T-helper 1 cell treated with Interleukin-12 subunit alpha and Interleukin-12 subunit beta and Interleukin-4 antibody, amounts not matched to agents 30 μg/mL and 1 μg/mL, for 36 hours (primary cell): ENCODE measurements at regions not wholly inside any gene's neighbourhood (a gene's known extent, or its start where the extent isn't known, plus 50 kb on each side); places are given as distances from the start of the nearest gene placed in this dataset.

ENCODE experiments used
- H3K27ac Mint-ChIP-seq: one replicate; pipeline ENCODE4 v1.8.0; 2021; ENCODE audit warnings: mild to moderate bottlenecking, mixed read lengths
- H3K27me3 Mint-ChIP-seq: one replicate; pipeline ENCODE4 v1.8.0; 2021; ENCODE audit warnings: low read depth, mixed read lengths
- H3K36me3 Mint-ChIP-seq: one replicate; pipeline ENCODE4 v1.8.0; 2021; ENCODE audit warnings: low read depth, mixed read lengths
- H3K4me1 Mint-ChIP-seq: one replicate; pipeline ENCODE4 v1.8.0; 2021; ENCODE audit warnings: low read depth, mixed read lengths
- H3K4me3 Mint-ChIP-seq: one replicate; pipeline ENCODE4 v1.8.0; 2021; ENCODE audit warnings: mild to moderate bottlenecking, moderate library complexity, mixed read lengths
- H3K9me3 Mint-ChIP-seq: one replicate; pipeline ENCODE4 v1.8.0; 2021; ENCODE audit warnings: mixed read lengths

DNA sequence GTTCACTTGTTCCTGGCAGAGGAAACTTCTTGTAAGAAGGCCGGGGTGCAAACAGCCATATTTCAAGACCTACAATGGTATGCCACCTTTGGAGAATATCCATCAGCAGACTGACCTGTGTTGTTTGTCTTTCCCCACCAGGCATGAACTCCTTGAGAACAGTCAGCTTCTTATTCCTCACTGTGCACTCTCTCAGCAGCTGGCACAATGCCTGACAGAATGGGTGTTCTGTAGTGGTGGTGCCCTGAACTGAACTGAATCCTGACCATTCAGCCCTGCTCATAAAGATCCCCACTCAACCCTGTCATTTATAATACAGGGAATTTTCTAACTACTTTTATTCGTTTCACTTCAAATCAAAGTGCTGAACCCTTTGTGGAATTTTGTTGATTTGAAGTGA lies 206.9 kb downstream of the COX7C start:
- H3K27ac Mint-ChIP-seq = no peak overlapping the region
- H3K36me3 Mint-ChIP-seq = no peaks in the 10 kb centered on the region
- H3K4me1 Mint-ChIP-seq = no peaks in the 10 kb centered on the region
- H3K27me3 Mint-ChIP-seq = no peaks in the 10 kb centered on the region
- H3K4me3 Mint-ChIP-seq = no peak overlapping the region
- no peaks in the 10 kb centered on the region for H3K9me3 Mint-ChIP-seq

- H3K27me3 Mint-ChIP-seq = no peaks in the 10 kb centered on the region
- H3K36me3 Mint-ChIP-seq = no peaks in the 10 kb centered on the region
- no peak overlapping the region for H3K27ac Mint-ChIP-seq
- H3K4me3 Mint-ChIP-seq = no peak overlapping the region
- no peaks in the 10 kb centered on the region for H3K9me3 Mint-ChIP-seq
- peaks cover 1% of the 10 kb centered on the region for H3K4me1 Mint-ChIP-seq
These were observed 213.4 kb downstream of the COX7C start for GRCh38 chr5:86831128-86831527.

DNA sequence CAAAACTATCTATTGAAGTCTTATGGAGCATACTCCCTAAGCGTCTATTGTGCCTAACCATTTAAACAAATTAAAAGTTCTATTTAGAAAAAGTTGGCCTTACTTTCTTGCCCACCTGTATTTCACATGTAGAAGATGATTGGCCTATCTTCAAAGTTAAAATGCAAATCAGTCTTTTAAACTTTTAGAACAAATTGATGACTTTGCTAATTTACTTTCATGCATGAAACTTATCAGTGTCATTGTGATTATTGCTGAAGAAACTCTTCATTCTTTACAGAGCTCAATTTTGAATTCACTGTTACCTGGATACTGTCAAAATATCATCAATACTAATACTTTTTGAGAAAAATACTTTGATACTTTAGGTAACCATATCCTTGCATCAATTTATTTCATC lies 216.1 kb downstream of the COX7C start:
- Mint-ChIP-seq H3K36me3 (no peaks in the 10 kb centered on the region), H3K4me3 (no peak overlapping the region), H3K27ac (no peak overlapping the region), H3K9me3 (no peaks in the 10 kb centered on the region), H3K4me1 (peaks cover 1% of the 10 kb centered on the region), H3K27me3 (no peaks in the 10 kb centered on the region)

- no peaks in the 10 kb centered on the region for H3K36me3 Mint-ChIP-seq
- H3K9me3 Mint-ChIP-seq = no peaks in the 10 kb centered on the region
- no peaks in the 10 kb centered on the region for H3K4me1 Mint-ChIP-seq
- H3K27ac Mint-ChIP-seq = no peak overlapping the region
- no peaks in the 10 kb centered on the region for H3K27me3 Mint-ChIP-seq
- H3K4me3 Mint-ChIP-seq = no peak overlapping the region
These were observed 219.9 kb downstream of the COX7C start for GRCh38 chr5:86837610-86838009.

- no peaks in the 10 kb centered on the region for H3K27me3 Mint-ChIP-seq
- H3K4me1 Mint-ChIP-seq = no peaks in the 10 kb centered on the region
- H3K9me3 Mint-ChIP-seq = no peaks in the 10 kb centered on the region
- no peak overlapping the region for H3K27ac Mint-ChIP-seq
- H3K4me3 Mint-ChIP-seq = no peak overlapping the region
- no peaks in the 10 kb centered on the region for H3K36me3 Mint-ChIP-seq
These were observed 220.3 kb downstream of the COX7C start for GRCh38 chr5:86838083-86838482.

GRCh38 chr5:86841000-86841644 lies 223.4 kb downstream of the COX7C start:
- Mint-ChIP-seq H3K9me3 (no peaks in the 10 kb centered on the region), H3K27ac (no peak overlapping the region), H3K4me3 (no peak overlapping the region), H3K27me3 (no peaks in the 10 kb centered on the region), H3K36me3 (no peaks in the 10 kb centered on the region), H3K4me1 (no peaks in the 10 kb centered on the region)

DNA sequence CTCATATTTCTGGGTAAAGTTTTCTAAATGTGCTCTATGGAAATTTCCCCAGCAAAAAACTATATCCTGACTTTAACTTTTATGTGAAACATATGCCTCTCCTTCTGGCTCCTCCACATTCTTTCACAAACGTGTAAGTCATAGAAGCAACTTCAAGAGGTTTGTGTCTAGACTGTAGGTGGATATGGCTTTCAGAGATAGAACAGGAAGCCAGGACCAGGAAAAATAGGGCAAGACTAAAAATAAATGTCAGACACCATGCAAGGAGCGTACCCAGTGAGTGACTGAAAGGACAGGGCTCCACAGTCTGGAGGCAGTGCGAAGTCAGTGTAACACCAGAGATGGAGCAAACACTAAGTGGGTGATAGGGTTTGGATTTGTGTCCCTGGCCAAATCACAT lies 240.7 kb downstream of the COX7C start:
- H3K4me3 Mint-ChIP-seq = no peak overlapping the region
- no peaks in the 10 kb centered on the region for H3K9me3 Mint-ChIP-seq
- H3K27me3 Mint-ChIP-seq = peaks cover 4% of the 10 kb centered on the region
- no peaks in the 10 kb centered on the region for H3K36me3 Mint-ChIP-seq
- H3K4me1 Mint-ChIP-seq = no peaks in the 10 kb centered on the region
- H3K27ac Mint-ChIP-seq = no peak overlapping the region

GRCh38 chr5:86861512-86861911 lies 243.8 kb downstream of the COX7C start:
- no peak overlapping the region for H3K4me3 Mint-ChIP-seq
- no peaks in the 10 kb centered on the region for H3K36me3 Mint-ChIP-seq
- H3K27me3 Mint-ChIP-seq = peaks cover 7% of the 10 kb centered on the region
- no peak overlapping the region for H3K27ac Mint-ChIP-seq
- H3K9me3 Mint-ChIP-seq = no peaks in the 10 kb centered on the region
- H3K4me1 Mint-ChIP-seq = no peaks in the 10 kb centered on the region

DNA sequence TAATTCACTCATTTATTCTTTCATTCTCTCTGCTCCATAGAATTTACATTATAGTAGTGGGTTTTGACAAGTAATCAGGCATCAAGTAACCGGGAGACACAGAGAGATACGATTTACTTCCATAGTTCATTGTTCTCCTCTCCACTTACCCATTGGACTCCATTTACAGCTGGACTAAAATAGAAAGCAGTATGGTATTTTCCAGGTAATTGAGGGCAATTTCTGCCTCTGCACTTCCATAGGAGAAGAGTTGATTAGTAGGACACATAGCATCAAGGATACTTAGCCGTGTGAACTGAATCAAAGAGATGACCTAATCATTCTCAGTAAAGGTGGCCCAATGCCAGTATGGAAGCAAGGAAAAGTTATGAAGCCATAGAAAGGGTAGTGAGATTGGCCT lies 244.4 kb downstream of the COX7C start:
- Mint-ChIP-seq H3K9me3 (no peaks in the 10 kb centered on the region), H3K27me3 (peaks cover 7% of the 10 kb centered on the region), H3K36me3 (no peaks in the 10 kb centered on the region), H3K4me3 (no peak overlapping the region), H3K27ac (no peak overlapping the region), H3K4me1 (no peaks in the 10 kb centered on the region)

GRCh38 chr5:86864051-86864450 lies 246.3 kb downstream of the COX7C start:
- Mint-ChIP-seq H3K4me3 (no peak overlapping the region), H3K27me3 (peaks cover 7% of the 10 kb centered on the region), H3K36me3 (no peaks in the 10 kb centered on the region), H3K27ac (no peak overlapping the region), H3K9me3 (no peaks in the 10 kb centered on the region), H3K4me1 (no peaks in the 10 kb centered on the region)

- Mint-ChIP-seq H3K36me3 (no peaks in the 10 kb centered on the region), H3K9me3 (no peaks in the 10 kb centered on the region), H3K4me1 (no peaks in the 10 kb centered on the region), H3K27me3 (peaks cover 8% of the 10 kb centered on the region), H3K4me3 (no peak overlapping the region), H3K27ac (no peak overlapping the region)
These were observed 247.6 kb downstream of the COX7C start for GRCh38 chr5:86865256-86865785.

- Mint-ChIP-seq H3K9me3 (no peaks in the 10 kb centered on the region), H3K27ac (no peak overlapping the region), H3K27me3 (peaks cover 8% of the 10 kb centered on the region), H3K4me3 (no peak overlapping the region), H3K36me3 (no peaks in the 10 kb centered on the region), H3K4me1 (no peaks in the 10 kb centered on the region)
These were observed 248.3 kb downstream of the COX7C start for GRCh38 chr5:86866036-86866435.

DNA sequence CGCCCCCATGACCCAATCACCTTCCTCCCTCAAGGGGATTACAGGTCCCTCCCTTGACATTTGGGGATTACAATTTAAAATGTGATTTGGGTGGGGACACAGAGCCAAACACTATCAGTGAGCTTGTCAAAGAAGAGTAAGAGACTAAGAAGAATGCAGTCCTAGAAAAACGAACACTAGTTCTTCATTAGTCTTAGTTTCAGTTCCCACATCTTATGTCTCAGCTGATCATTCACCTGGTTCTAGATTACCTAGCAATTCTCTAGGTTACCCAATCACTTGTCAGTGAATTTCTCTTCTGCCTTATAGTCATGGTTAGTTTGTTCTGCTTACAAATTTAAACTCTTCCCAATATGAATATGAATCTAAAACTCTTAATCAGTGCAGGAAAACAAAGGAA lies 251.5 kb downstream of the COX7C start:
- Mint-ChIP-seq H3K27ac (no peak overlapping the region), H3K9me3 (no peaks in the 10 kb centered on the region), H3K4me3 (no peak overlapping the region), H3K4me1 (no peaks in the 10 kb centered on the region), H3K36me3 (no peaks in the 10 kb centered on the region), H3K27me3 (peaks cover 12% of the 10 kb centered on the region)

DNA sequence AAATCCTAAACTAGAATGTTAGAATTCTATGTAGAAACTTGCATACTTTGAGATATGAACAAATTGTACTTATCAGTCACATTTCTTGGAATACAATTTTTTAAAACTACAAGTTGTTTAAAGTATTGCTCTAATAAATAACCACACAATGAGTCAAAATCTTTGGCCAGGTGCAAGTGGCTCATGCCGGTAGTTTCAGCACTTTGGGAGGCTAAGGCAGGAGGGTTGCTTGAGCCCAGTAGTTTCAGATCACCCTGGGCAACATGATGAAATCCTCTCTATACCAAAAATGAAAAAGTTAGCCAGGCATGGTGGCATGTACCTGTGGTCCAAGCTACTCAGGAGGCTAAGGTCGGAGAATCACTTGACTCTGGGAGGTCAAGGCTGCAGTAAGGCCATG lies 257.8 kb downstream of the COX7C start:
- Mint-ChIP-seq H3K9me3 (no peaks in the 10 kb centered on the region), H3K4me1 (no peaks in the 10 kb centered on the region), H3K4me3 (no peak overlapping the region), H3K27me3 (peaks cover 10% of the 10 kb centered on the region), H3K27ac (no peak overlapping the region), H3K36me3 (no peaks in the 10 kb centered on the region)

DNA sequence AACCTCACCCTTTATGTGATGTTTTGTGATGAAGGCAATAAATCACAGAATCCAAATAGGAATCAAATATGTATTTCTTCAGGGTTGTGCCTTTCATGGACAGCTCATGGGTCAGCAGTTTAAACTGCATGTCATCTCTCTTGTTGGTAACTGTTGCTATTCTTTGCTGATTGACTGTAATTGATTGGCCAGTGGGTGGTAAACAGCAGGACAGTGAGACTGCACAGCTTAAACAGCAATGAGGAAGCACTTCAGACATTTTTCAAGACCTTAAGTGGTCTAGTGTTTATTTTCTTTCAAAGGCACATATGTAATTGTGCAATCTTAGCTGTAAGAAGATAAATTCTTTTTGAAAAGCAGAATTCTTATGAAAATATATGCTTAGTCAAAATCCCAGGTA lies 260.5 kb downstream of the COX7C start:
- no peaks in the 10 kb centered on the region for H3K9me3 Mint-ChIP-seq

DNA sequence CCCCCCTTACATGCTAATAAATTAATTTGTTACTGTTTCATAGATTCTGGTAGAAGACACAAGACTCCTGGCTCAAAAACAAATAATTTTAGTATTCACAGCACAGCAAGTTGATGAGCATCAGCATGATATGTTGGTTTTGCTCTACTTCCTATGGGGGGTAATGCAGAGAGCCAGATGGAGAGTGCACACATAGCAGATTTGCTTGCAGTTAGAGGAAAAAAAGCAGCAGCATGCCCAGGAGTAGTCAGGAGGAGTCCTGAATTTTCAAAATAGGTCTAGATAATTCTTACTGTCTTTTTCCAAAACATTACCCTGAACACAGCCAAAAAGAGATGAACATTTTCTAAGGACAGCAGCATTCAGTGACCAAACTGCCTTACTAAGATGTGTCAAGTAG lies 261.3 kb downstream of the COX7C start:
- H3K36me3 Mint-ChIP-seq = no peaks in the 10 kb centered on the region
- H3K27ac Mint-ChIP-seq = no peak overlapping the region
- peaks cover 7% of the 10 kb centered on the region for H3K27me3 Mint-ChIP-seq
- no peak overlapping the region for H3K4me3 Mint-ChIP-seq
- H3K4me1 Mint-ChIP-seq = no peaks in the 10 kb centered on the region
- H3K9me3 Mint-ChIP-seq = no peaks in the 10 kb centered on the region

More for the DNA sequence above, 260.5 kb downstream of the COX7C start:
- Mint-ChIP-seq H3K4me3 (no peak overlapping the region), H3K27ac (no peak overlapping the region), H3K4me1 (no peaks in the 10 kb centered on the region), H3K36me3 (no peaks in the 10 kb centered on the region), H3K27me3 (peaks cover 7% of the 10 kb centered on the region)
